ENCODE measurements at regions not wholly inside any gene's neighbourhood (a gene's known extent, or its start where the extent isn't known, plus 50 kb on each side); places are given as distances from the start of the nearest gene placed in this dataset.

DNA sequence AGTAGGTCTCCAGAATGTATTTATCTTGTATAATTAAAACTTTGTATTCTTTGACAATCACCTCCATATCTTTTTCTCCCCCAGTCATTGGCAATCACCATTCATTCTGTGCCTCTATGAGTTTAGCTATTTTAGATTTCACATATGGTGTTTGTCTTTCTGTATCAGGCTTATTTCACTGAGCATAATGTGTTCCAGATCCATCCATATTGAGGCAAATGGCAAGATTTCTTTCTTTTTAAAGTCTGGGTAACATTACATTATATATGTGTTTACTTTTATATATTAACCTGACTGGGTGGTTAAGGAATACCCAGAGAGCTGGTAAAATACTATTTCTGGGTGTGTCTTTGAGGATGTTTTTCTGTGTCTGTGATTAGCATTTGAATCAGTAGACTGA, 486.6 kb downstream of the SQOR start:
- TF ChIP-seq, protein P1, sequence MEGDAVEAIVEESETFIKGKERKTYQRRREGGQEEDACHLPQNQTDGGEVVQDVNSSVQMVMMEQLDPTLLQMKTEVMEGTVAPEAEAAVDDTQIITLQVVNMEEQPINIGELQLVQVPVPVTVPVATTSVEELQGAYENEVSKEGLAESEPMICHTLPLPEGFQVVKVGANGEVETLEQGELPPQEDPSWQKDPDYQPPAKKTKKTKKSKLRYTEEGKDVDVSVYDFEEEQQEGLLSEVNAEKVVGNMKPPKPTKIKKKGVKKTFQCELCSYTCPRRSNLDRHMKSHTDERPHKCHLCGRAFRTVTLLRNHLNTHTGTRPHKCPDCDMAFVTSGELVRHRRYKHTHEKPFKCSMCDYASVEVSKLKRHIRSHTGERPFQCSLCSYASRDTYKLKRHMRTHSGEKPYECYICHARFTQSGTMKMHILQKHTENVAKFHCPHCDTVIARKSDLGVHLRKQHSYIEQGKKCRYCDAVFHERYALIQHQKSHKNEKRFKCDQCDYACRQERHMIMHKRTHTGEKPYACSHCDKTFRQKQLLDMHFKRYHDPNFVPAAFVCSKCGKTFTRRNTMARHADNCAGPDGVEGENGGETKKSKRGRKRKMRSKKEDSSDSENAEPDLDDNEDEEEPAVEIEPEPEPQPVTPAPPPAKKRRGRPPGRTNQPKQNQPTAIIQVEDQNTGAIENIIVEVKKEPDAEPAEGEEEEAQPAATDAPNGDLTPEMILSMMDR (conservative IDR thresholded peaks at IDR 0.05; ENCODE audit: low read depth, low read length): no peak
- TF ChIP-seq EZH2 (IDR thresholded peaks at IDR 0.05; ENCODE audit: low read length, unreplicated experiment) (no peak), EZH2phosphoT487 (IDR thresholded peaks at IDR 0.05; ENCODE audit: borderline replicate concordance, low read length) (no peak)

All from PC-3 (cell line).